ENCODE measurements at regions not wholly inside any gene's neighbourhood (a gene's known extent, or its start where the extent isn't known, plus 50 kb on each side); places are given as distances from the start of the nearest gene placed in this dataset.

DNA sequence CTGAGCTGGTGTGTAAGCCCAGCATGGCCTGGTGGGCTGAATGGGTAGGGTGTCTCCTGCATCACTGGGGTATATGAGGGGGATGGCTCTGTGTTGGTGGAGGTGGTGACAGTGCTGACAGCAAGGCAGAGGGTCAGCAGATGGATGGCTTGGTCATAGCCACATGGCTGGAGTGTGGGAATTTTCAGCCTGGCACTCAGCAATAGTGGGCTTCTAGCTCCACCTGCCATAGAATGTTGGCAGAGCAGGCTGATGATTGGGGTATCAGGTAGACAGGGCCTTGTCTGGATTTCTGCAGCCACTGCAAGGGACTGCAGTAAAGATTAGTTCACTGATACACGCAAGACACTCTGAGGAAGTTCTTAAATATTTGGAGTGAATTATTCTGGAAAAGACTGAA lies 137.5 kb upstream of the BACH2 start:
- H3K27me3 Mint-ChIP-seq (ENCODE audit: insufficient read depth) = no peaks in the 10 kb centered on the region
- H3K36me3 Mint-ChIP-seq (ENCODE audit: low read depth) = no peaks in the 10 kb centered on the region
- H3K4me1 ChIP-seq (ENCODE audit: control insufficient read depth, insufficient read depth, low read length) = no peaks in the 10 kb centered on the region
- no peak overlapping the region for H3K4me3 Mint-ChIP-seq
- no peak overlapping the region for H3K27ac Mint-ChIP-seq
- DNase-seq = peak; percentile 84
- no peak overlapping the region for H3K9ac ChIP-seq (ENCODE audit: extremely low read depth, low read length, poor library complexity, severe bottlenecking)
- H3K27me3 ChIP-seq (ENCODE audit: control insufficient read depth, insufficient read depth, low read length, poor library complexity, severe bottlenecking) = no peaks in the 10 kb centered on the region
- WGBS, 2 experiments (ENCODE audit: insufficient coverage in 1 of 2, insufficient read length in 1 of 2) = 100% methylated on average over 1 of the region's 1 CpG
- no peak overlapping the region for H3K4me3 ChIP-seq (ENCODE audit: low read length)
- peaks cover 28% of the 10 kb centered on the region for H3K9me3 Mint-ChIP-seq
- no peak overlapping the region for H3K27ac ChIP-seq (ENCODE audit: low read depth, low read length)
- TF ChIP-seq, protein P1, sequence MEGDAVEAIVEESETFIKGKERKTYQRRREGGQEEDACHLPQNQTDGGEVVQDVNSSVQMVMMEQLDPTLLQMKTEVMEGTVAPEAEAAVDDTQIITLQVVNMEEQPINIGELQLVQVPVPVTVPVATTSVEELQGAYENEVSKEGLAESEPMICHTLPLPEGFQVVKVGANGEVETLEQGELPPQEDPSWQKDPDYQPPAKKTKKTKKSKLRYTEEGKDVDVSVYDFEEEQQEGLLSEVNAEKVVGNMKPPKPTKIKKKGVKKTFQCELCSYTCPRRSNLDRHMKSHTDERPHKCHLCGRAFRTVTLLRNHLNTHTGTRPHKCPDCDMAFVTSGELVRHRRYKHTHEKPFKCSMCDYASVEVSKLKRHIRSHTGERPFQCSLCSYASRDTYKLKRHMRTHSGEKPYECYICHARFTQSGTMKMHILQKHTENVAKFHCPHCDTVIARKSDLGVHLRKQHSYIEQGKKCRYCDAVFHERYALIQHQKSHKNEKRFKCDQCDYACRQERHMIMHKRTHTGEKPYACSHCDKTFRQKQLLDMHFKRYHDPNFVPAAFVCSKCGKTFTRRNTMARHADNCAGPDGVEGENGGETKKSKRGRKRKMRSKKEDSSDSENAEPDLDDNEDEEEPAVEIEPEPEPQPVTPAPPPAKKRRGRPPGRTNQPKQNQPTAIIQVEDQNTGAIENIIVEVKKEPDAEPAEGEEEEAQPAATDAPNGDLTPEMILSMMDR (conservative IDR thresholded peaks at IDR 0.05) = peak; percentile 78
- peaks cover 43% of the 10 kb centered on the region for H3K9me3 ChIP-seq (ENCODE audit: control insufficient read depth, low read length)
- no peaks in the 10 kb centered on the region for H3K36me3 ChIP-seq (ENCODE audit: control insufficient read depth, insufficient read depth, low read length)
- H3K4me1 Mint-ChIP-seq = peaks cover 30% of the 10 kb centered on the region

GRCh38 chr6:90432937-90433336 lies 136.3 kb upstream of the BACH2 start:
- no peaks in the 10 kb centered on the region for H3K36me3 ChIP-seq (ENCODE audit: control insufficient read depth, insufficient read depth, low read length)
- Mint-ChIP-seq H3K9me3 (peaks cover 32% of the 10 kb centered on the region), H3K36me3 (ENCODE audit: low read depth) (no peaks in the 10 kb centered on the region), H3K27ac (no peak overlapping the region), H3K4me1 (peaks cover 25% of the 10 kb centered on the region), H3K4me3 (no peak overlapping the region), H3K27me3 (ENCODE audit: insufficient read depth) (no peaks in the 10 kb centered on the region)
- TF ChIP-seq, protein P1 (conservative IDR thresholded peaks at IDR 0.05) = no peak
- H3K27ac ChIP-seq (ENCODE audit: low read depth, low read length) = no peak overlapping the region
- H3K9me3 ChIP-seq (ENCODE audit: control insufficient read depth, low read length) = peaks cover 52% of the 10 kb centered on the region
- no peak overlapping the region for H3K4me3 ChIP-seq (ENCODE audit: low read length)
- DNase-seq = no peak
- H3K9ac ChIP-seq (ENCODE audit: extremely low read depth, low read length, poor library complexity, severe bottlenecking) = no peak overlapping the region
- no peaks in the 10 kb centered on the region for H3K27me3 ChIP-seq (ENCODE audit: control insufficient read depth, insufficient read depth, low read length, poor library complexity, severe bottlenecking)
- H3K4me1 ChIP-seq (ENCODE audit: control insufficient read depth, insufficient read depth, low read length) = no peaks in the 10 kb centered on the region

DNA sequence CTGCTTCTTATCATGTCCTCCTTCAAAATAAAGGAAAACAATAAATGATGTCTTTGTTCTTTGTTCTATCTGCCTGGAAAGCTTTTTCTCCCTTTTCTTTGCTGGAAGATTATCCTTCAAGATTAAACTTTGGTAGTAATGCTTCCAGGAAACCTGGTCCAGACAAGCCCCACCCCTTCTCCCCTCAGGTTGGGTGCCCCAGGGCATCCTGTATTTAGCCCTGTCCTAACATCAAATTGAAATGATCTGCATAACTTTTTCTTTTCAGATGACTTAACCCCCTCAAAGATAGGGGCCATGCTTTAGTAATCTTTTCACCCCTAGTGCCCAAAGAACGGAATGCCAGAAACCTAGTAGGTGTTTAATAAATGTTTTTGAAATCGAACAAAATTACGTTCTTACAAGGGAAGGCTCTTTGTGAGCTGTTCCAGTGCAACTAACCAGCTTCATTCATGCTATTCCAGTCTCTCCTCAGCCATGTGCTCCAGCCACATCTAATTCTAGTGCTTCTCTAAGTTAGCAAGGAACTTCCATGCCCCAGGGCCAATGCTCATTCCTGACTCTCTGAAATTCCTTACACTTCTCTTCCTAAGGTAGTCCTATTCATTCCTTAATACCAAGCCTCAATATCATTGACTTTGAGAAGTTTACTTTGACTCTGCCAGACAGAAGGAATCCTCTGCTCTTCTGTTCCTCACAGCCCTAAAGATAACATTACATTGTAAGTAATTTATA lies 135.6 kb upstream of the BACH2 start:
- no peaks in the 10 kb centered on the region for H3K36me3 Mint-ChIP-seq (ENCODE audit: low read depth)
- no peak overlapping the region for H3K27ac Mint-ChIP-seq
- Histone ChIP-seq H3K36me3 (ENCODE audit: control insufficient read depth, insufficient read depth, low read length) (no peaks in the 10 kb centered on the region), H3K4me3 (ENCODE audit: low read length) (no peak overlapping the region), H3K4me1 (ENCODE audit: control insufficient read depth, insufficient read depth, low read length) (no peaks in the 10 kb centered on the region), H3K27ac (ENCODE audit: low read depth, low read length) (no peak overlapping the region), H3K9ac (ENCODE audit: extremely low read depth, low read length, poor library complexity, severe bottlenecking) (no peak overlapping the region), H3K27me3 (ENCODE audit: control insufficient read depth, insufficient read depth, low read length, poor library complexity, severe bottlenecking) (no peaks in the 10 kb centered on the region), H3K9me3 (ENCODE audit: control insufficient read depth, low read length) (peaks cover 52% of the 10 kb centered on the region)
- WGBS, 2 experiments (ENCODE audit: insufficient coverage in 1 of 2, insufficient read length in 1 of 2) = 87 to 97% methylated on average over 3 of the region's 3 CpGs
- TF ChIP-seq, protein P1 (conservative IDR thresholded peaks at IDR 0.05) = no peak
- H3K27me3 Mint-ChIP-seq (ENCODE audit: insufficient read depth) = no peaks in the 10 kb centered on the region
- H3K4me1 Mint-ChIP-seq = peaks cover 19% of the 10 kb centered on the region
- no peak overlapping the region for H3K4me3 Mint-ChIP-seq
- peaks cover 32% of the 10 kb centered on the region for H3K9me3 Mint-ChIP-seq
- DNase-seq = no peak
